ENCODE measurements at regions not wholly inside any gene's neighbourhood (a gene's known extent, or its start where the extent isn't known, plus 50 kb on each side); places are given as distances from the start of the nearest gene placed in this dataset.

DNA sequence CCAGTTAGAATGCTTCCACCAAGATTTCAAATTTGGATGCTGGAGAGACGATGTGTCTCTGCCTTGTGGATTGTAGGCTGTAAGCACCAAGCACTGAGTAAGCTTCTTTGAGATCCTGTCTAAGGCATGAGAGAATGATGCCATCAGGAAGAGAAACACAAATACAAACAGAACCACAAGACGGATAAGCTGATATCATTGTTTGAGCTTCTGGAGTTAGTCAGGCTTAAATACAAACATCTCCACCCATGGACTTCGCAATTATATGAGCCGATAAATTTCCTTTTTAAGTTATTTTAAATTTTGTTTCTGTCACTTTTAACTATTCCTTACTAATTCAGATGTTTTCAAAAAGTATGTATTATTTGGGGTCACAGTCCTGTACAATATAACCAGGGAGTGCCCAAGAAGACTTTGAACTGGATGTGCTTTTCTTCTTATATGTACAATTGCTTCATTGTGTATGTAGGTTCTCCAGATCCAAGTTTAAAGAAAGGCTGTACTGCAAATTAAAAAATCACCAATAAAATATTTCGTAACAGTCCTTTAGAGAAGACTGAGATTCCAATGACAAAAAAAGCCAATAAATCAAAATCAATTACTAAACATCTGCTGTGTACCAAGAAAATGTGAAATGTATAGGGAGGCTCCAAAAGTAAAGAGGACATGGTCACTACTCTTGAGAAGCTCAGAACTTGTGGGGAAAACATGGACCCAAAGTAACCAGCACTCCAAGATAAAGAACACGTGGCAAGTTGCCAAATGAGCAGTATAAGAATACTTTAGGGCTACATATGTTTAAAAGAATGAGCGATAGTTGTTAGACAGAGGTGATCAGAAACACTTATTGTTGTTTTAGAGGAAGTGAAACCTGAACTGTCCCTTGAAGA lies 274.1 kb downstream of the ADAMTS20 start:
- TF ChIP-seq, protein P1, sequence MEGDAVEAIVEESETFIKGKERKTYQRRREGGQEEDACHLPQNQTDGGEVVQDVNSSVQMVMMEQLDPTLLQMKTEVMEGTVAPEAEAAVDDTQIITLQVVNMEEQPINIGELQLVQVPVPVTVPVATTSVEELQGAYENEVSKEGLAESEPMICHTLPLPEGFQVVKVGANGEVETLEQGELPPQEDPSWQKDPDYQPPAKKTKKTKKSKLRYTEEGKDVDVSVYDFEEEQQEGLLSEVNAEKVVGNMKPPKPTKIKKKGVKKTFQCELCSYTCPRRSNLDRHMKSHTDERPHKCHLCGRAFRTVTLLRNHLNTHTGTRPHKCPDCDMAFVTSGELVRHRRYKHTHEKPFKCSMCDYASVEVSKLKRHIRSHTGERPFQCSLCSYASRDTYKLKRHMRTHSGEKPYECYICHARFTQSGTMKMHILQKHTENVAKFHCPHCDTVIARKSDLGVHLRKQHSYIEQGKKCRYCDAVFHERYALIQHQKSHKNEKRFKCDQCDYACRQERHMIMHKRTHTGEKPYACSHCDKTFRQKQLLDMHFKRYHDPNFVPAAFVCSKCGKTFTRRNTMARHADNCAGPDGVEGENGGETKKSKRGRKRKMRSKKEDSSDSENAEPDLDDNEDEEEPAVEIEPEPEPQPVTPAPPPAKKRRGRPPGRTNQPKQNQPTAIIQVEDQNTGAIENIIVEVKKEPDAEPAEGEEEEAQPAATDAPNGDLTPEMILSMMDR (IDR thresholded peaks at IDR 0.05; ENCODE audit: insufficient read depth, low read length), result no peak
- no peak for TF ChIP-seq POLR2AphosphoS5 (IDR thresholded peaks at IDR 0.05; ENCODE audit: low read depth)

All from HL-60 (cell line).